ENCODE measurements at regions not wholly inside any gene's neighbourhood (a gene's known extent, or its start where the extent isn't known, plus 50 kb on each side); places are given as distances from the start of the nearest gene placed in this dataset.
A peak's percentile ranks its signal among the peaks of the same experiment; 100 is the strongest.
"Not testable (repeated sequence)": the region's sequence is repeated elsewhere in the genome, so short reads cannot be mapped to it uniquely, and the experiment has no call there.

DNA sequence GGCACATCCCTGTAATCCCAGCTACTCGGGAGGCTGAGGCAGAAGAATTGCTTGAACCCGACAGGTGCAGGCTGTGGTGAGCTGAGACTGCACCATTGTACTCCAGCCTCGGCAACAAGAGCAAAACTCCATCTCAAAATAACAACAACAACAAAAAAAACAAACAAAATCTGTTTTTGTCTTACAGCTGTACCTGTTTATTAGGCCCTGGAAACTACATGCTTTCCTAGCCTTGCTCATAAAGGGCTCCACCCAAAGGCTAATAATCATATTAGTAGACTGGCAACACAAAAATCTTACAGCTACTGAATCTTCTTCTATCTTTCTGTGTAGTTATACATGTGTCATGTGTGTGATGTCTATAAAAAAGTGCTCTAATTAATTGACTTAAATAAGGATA is 503.9 kb upstream of the EYS start:
- no peak for DNase-seq

DNA sequence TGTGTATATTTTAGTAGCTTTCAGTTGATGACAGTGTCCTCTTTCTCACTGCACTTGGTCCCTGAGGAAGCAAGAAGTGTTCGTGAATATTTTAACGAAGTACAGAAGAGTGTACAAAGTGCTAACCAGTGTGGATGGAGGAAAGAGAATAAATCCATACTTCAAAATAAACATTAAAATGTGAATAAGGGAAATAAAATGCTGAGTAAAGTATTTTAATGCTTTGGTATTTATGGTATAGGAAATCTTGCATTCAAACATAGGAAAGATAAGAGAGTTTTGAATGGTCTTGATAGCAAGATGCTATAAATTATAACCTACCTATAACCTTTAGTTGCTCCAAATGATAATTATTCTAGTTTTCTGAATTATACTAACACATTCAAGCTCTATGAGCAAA is 493.4 kb upstream of the EYS start:
- DNase-seq = no peak

DNA sequence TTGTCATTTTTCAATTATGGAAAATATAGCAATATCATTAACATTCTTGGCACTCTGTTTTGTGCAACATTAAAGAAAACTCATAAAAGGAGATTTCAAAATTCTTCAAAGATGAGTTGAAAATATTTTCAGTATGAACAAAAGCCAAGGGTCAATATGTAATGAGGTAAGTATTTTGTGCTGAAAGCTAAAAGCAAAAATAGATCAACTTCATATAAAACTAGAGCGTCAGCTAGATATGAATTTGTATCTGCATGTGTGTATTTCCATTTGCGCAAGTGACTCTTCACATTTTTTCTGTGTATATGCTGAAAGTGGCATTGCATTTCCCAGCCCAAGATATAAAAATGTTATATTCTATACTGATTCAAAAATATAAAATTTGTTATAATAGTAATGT is 492.1 kb upstream of the EYS start:
- no peak for DNase-seq

DNA sequence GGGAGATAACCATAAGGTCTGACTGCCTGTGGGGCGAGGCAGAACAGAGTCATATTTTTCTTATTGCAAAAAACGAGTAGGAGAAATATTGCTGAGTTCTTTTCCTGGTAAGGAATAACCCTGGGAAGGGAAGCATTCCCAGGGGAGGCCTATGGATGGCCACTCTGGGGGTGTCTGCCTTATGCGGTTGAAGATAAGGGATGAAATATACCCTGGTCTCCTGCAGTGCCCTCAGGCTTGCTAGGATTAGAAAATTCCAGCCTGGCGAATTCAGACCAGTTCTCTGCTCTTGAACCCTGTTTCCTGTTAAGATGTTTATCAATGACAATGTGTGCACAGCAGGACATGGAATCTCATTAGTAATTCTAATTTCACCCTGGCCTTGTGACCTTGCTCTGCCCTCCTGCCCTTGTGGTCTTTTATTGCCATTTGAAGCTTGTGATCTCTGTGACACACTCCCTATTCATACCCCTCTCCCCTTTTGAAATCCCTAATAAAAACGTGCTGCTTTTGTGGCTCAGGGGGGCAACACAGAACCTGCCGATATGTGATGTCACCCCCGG is 491.1 kb upstream of the EYS start:
- DNase-seq = no peak

DNA sequence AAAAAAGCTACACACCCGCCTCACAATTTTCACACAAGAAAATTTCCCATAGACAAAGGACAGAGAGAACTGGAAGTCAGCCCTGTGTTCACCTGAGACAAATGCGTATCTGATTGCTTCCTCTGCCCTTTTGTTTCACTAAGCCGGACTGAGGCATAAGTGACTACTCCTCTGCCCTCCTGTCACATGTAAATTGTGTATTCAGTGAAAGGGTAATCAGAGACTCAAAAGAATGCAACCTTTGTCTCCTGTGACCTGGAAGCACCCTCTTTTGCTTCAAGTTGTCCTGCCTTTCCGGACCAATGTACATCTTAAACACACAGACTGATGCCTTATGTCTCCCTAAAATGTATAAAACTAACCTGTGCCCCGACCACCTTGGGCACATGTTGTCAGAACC is 483.8 kb upstream of the EYS start:
- DNase-seq = no peak

DNA sequence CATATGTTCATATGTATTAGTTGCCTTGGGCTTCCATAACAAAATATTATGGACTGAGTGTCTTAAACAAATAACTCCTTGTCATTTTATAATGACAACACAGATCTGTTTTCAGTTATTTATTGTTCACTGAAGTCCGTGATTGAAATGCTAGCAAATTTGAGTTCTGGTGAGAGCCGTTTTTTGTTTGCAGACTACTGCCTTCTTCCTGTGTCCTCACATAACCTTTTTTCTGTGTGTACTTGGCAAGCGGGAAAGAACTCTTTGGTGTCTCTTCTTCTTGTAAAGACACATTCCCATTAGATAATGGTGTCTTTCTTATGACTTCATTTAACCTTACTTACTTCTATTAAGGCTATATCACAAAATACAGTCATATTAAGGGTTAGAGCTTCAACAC is 482.9 kb upstream of the EYS start:
- no peak for DNase-seq

DNA sequence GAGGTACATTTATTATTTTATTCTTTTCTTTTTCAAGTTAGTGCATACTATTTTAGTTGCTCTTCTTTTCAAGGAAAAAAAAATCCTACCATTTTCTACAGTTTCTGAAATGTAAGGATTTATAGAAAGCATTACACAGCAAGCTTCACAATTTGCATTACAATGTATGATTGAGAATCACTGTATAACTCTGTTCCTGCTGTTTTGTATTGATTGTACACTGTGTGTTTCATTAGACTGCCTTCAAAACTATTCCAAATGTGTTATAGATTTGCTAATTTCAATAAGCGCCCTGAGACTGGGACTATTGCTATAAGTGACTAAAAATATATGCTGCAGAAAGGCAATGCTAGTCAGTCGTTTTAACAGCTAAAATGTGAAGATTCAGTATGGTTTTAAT is 479.7 kb upstream of the EYS start:
- DNase-seq = no peak

DNA sequence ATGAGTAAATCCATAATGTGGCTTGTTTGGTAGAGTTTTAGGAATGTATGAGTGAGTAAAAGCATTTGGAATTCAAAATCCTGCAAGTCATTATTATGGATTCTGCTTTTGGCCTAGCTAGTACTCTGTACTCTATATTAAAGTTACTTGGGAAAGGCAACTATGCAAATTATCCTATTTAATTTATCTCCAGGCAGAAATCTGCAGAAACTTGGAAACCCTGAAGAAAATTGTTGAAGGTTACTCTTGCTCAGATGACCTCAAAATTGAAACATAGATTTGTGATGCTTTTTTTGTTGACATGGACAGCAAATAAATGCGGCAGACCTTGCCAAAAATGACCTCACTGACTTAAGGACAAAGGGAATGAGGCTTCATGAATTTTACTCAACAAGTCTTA is 477.1 kb upstream of the EYS start:
- peak; percentile 18 for DNase-seq

DNA sequence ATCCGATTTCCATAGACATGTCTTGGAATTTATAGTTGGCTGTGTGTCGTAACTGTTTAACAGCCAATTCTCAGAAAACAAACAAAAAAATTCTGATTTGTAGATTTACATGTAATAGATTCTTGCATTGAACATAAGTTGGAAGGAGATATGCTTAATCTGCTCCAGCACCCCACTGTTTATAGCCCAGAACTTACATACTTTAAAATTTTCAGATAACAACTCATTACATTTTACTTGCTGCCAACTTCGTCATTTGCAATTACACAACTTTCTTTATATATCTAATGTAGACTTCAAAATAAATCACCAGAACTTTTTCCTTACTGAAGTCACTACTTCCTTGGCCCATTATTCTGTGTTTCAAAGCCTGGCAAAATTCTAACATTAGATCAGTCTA is 472.3 kb upstream of the EYS start:
- DNase-seq = peak; percentile 68

DNA sequence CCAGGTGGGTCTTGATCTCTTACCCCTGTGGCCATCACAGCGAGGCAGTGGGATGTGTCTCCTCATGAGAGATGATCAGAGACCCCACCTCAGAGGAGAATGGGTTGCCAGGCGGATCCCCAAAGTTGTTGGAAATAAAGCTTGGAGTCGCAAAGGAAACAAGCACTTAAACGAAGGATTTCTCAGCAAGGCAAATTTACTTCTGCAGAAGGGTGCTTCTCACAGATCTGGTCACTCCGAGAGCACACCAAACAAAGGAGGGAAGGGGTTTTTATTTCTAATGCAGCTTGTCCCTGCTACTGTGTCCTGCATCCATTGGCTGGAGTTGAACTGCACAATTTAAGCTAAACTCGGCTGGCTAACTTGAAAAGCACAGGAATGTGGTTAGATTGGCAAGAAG is 466.6 kb upstream of the EYS start:
- DNase-seq = no peak

DNA sequence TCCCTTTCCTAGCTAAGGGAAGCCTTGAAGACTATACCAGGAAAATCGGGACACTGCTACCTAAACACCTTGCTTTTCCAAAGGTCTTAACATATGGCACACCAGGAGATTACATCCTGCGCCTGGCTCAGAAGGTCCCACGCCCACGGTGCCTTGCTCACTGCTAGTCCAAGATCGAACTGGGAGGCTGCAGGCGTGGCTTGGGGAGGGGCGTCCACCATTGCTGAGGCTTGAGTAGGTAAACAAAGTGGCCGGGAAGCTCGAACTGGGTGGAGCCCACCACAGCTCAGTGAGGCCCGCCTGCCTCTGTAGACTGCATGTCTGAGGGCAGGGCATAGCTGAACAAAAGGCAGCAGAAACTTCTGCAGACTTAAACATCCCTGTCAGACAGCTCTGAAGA is 459.7 kb upstream of the EYS start:
- not testable (repeated sequence) for DNase-seq

DNA sequence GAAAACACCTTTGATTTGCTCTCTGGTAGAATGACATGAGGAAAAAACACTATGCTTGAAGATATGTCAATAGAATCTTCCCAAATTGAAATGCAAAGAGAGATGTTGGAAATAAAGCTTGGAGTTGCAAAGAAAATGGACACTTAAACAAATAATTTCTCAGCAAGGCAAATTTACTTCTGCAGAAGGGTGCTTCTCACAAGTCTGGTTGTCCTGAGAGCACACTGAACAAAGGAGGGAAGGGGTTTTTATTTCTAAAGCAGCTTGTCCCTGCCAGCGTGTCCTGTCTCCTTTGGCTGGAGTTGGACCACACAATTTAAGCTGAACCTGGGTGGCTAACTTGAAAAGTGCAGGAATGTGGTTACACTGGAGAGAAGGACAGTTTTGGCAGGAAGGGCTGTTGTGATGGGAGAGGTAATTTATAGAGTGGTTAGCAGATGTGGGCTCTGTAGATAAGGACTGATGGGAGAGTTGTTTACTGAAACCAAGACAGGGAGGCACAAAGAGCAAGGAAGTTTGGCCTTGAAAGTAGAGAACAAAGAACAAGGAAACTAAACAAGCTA is 454.6 kb upstream of the EYS start:
- DNase-seq = no peak

DNA sequence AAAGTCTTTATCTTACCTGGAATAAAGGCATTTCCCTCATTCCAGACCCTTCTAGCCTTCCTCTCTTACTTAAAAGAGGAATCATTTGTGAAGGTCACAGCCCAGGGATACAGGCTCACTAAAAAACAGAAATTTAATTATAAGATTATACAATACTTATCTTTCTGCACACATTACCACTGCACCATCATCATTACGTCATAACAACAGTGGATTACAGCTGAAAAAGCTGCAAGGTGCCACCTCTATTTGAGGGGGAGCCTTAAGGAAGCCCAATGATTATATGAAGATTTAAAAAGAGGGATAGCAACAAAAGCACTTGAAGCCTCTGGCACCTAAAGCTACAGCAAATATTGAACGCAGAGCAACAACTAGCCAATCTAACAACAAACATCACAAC is 452.9 kb upstream of the EYS start:
- DNase-seq = no peak

DNA sequence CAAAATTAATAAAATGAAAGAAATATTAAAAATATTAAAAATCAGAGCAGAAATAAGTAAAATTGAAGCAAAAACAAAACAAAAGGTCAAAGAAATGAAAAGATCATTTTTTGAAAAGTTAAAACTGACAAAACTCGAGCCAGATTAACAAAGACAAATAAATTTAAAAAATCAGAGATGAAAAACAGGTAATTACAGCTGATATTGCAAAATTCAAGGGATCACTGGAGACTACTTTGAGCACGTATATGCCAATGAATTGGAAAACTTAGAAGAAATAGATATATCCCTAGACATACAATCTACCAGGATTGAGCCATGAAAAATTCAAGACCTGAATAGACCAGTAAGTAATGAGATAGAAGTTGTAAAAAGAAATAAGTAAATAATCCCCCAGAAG is 446.2 kb upstream of the EYS start:
- DNase-seq = no peak

DNA sequence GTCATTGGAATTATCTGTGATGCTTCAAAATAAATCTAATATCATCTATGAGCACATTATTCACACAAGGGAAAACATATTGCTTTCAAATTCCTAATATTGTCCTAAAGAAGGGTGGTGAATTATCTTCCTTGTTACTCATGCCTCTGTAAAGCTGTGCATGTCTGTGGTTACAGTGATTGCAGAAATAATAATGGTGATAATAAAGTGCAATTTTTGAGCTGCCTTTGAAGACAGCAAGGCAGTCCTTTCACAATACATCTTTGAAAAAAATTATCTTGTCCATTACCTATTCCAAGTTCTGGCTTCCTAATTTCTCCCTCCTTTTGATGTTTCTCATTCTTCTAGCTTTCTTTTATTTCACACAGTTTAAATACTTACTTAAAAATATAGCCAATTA is 442.1 kb upstream of the EYS start:
- DNase-seq = no peak

DNA sequence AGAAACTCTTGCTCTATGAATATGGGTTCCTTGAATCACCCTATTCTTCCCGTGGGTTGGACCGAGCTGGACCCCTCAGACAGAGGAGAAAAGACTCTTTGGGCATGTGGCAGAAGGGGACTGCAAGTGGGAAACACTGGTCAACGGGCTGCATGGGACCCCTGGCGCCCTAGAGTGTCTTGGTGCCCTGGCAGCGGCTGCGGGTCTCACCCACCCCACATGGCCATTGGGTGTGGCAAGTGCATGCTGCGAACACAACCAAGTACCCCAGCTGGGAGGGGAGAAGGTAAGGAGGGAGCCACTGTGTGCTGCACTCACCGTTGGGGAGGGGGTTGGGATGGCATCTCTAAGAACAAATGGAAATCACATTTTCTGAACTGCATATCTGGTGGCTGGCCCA is 438.8 kb upstream of the EYS start:
- no peak for DNase-seq

DNA sequence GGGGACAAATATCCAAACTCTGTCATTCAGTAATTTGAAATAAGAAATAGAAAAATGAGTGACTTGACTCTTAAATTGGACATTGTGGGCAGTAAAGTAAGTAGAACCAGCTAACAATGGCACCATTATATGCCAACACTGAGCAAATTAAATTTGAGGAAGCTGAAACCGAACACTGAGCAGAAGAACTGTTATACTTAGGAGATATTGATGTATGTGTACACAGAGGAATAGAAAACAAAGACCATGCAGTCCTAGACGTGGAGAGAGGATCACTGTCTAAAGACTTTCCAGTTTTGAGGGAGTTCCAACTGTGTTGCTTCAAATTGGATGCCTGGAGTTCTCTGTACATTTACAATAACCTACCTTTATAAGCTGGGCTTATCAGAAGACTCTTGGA is 427.0 kb upstream of the EYS start:
- DNase-seq = no peak

DNA sequence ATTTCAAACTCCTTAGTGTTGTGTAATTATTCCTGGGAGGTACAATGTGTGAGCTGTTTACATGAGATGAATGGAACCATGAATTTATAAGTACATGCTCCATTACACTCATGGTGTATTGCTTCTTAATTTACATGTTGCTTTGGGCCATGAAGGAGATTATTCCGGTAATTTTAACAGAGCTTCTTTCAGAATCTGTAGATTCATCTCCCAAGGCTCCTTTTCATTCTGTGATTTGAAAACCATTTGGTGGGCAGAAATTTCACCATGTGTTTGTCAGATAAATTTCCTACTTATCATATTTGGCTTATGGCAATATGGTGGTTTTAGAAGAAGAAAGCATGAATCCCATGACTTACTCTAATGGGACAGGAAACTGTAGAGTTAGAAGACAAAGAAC is 421.6 kb upstream of the EYS start:
- DNase-seq = no peak

DNA sequence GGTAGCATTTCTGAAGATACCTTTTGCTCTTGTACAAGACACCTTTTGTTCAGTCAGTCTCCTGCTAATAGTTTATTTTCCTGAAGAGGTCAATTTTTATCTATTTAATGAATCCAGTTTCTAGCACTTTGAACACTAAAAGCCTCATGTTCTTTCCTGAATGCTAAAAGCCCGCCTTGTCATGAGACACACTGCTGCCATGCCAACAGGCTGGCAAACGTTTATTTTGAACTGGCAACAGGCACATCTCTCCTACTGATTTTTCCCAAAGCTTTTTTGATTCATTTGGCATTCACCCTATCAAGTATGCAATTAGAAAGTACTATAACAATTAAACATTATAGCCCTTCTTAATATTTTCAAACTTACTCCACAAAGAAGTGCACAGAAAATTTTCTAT is 421.2 kb upstream of the EYS start:
- DNase-seq = no peak

DNA sequence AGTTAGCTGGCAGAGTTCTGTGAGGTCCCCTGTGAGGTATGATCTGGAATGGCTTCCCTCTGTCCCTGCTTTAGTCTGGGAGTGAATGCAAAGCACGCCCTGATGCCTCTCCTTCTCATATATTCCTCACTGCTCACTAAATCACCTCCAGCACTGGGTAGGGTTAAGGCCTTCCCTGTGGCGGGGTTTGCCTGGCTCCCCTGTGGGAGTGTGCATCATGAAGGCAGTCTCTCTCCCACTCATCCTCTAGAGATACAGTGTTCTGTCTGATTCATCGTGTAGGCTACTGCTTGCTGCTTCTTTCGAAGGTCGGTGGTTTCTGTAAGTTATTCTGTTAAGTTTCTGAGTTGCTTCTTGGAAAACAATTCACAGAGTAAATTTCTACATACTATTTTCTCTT is 420.0 kb upstream of the EYS start:
- DNase-seq = no peak

DNA sequence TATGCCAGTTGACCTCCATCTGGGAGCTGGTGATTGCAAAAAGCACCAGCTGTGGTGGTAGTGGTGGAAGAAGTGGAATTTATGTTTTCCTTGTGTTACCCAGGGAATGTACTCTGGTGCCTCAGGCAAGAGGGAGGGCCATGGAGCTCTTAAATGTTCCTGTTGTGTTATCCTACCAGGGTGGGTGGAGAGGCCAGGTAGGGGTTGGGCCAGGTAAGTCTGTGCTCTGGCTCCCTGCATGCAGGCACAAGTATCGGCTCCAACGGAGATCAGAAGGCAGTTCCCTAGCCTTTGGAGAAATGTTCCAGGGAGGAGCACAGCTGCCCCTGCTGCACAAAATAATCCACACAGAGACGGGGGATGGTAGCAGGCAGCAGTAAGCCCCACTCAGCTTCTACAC is 419.3 kb upstream of the EYS start:
- DNase-seq = no peak

DNA sequence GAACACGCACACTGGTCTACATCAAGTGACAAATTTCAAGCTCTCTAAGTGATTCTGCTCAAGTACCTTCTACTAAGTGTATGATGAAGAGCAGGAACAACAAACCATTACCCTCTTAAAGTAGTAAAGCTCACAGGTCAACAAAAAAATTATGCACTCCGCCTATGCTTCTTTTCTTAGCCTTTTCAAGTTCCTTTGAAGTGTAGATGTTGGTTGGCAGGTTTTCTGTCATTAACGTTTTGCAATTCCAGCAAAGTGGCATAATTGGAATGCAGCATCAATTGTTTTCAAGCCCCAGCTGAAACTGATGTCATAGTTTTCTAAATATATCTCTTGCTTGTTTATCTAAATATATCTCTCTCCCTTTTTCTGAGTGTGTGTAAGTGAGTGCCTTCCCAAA is 396.9 kb upstream of the EYS start:
- peak; percentile 53 for DNase-seq

DNA sequence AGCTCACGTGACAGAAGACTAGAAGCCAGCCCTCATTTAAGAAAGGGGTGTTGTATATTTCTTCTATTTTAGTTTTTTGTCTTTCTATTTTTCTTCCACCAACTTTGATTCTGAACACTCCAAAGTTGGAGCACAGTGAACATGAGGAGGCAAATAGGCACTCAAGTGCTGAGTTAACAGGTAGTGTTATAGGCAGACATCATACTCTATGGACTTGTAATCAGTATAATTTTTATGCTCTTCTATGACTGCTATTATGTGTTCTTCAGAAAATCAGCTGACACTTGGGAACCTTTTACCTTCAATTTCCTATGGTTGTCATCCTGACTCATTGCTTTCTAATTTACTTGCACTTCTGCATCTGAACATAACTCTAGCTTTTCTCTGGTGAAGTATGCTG is 396.3 kb upstream of the EYS start:
- no peak for DNase-seq

DNA sequence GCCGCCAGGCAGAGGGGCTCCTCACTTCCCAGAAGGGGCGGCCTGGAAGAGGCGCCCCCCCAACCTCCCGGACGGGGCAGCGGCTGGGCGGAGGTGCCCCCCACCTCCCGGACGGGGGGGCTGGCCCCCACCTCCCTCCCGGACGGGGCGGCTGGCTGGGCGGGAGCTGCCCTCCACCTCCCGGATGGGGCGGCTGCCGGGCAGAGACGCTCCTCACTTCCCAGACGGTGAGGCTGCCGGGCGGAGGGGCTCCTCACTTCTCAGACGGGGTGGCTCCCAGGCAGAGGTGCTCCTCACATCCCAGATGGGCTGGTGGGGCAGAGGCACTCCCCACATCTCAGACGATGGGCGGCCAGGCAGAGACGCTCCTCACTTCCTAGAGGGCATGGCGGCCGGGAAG is 389.7 kb upstream of the EYS start:
- no peak for DNase-seq

DNA sequence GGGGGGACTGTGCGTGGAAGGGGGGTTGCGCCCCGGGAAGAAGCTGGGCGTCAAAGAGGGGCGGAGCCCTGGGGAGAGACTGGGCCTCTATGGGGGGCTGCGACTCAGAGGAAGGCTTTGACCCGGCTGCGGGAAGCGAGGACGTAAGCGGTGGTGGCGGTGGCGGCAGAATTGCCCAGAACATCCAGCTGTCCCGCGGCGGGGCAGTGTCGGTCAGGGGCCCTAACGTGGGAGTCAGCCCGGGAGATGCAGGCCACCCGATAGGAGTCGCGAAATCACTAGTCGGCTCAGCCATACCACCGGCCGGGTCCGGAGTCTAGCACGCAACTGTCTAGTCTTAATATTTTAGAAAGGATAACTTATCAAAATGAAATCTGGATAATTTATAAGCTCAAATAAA is 387.6 kb upstream of the EYS start:
- no peak for DNase-seq
